Stimulated activated CD8-positive, alpha-beta memory T cell treated with anti-CD3 and anti-CD28 coated beads, Interleukin-12 subunit alpha, Interleukin-12 subunit beta, amount 100 ng/mL, for 24 hours (primary cell): ENCODE measurements at regions not wholly inside any gene's neighbourhood (a gene's known extent, or its start where the extent isn't known, plus 50 kb on each side); places are given as distances from the start of the nearest gene placed in this dataset.

ENCODE experiments used
- DNase-seq: peaks from one replicate; pipeline ENCODE4 v3.0.0-alpha.2; 2020; ENCODE audit errors: extremely low read depth

DNA sequence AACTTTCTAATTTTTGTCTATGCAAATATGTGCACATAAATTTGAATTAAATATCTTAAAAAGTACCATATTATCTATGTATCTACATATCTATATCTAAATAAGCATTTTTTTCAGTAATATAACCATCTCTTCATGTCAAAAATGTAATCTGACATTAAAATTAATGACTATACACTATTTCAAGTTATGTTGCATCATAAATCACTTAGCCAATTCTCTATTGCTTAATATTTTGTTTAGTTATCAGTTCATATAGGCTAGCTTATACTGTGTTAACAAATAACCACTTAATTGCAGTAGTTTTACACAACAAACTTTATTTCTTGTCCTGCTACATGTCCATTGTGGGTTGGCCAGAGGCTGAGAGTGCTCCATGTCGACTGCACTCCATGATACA, 360.8 kb downstream of the EPM2A start:
- no peak for DNase-seq

DNA sequence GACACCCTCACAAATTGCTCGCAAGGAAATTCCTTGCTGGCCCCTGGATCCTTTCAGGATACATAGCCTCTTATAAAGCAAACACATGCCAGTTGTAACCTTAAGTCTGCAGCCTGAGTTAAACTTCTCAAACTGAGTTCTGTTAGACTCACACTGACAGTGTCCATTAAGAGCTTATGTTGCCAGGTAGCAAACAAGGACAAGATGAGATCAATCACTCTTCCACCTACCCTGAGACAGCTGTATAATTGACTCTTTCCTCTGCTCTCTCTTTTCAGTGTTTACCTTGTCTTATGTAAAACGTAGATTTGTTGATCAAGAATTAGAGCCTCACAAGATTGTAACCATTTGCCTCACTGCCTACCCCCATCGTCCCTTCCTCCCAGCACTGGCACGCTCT, 359.8 kb downstream of the EPM2A start:
- DNase-seq: no peak

DNA sequence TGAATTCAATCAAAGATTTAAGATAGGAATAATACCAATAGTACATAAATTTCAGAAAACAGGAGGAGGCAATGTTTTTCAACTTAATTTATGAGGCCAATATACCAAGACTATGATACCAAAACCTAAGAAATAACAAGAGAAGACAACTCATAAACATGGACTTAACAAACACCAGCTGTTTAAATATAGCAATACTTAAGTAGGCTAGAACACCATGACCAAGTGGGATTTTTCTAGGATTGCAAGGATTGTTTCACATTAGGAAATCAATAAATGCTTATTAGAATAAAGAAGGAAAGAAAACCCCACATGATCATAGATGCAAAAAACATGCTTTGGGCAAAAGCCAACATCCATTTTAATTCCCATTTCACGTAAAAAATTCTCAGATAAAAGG, 355.1 kb downstream of the EPM2A start:
- no peak for DNase-seq

DNA sequence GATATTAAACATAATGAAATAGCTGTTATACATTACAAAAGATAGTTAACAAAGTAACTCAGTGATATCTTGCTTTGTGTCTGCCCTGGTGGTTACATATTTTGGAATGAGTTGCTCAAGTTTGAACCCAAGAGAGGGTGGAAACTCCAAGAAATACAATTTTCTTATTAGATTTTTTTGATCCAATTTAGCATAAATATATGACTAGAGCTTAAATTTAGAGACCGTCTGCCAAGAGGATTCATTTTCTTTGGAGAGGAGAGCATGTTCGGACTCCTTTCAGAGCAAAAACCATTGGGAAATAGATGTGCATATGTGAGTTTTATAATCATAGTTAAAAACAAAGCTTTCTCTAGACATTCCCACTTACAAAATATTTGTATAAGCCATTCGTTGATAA, 353.4 kb downstream of the EPM2A start:
- no peak for DNase-seq

GRCh38 chr6:145383428-145383827, 351.9 kb downstream of the EPM2A start:
- DNase-seq: no peak

GRCh38 chr6:145384503-145384902, 350.8 kb downstream of the EPM2A start:
- DNase-seq: no peak

- DNase-seq: no peak
These were observed 338.8 kb downstream of the EPM2A start for GRCh38 chr6:145396499-145396898.

- no peak for DNase-seq
These were observed 334.8 kb downstream of the EPM2A start for GRCh38 chr6:145400508-145400907.

DNA sequence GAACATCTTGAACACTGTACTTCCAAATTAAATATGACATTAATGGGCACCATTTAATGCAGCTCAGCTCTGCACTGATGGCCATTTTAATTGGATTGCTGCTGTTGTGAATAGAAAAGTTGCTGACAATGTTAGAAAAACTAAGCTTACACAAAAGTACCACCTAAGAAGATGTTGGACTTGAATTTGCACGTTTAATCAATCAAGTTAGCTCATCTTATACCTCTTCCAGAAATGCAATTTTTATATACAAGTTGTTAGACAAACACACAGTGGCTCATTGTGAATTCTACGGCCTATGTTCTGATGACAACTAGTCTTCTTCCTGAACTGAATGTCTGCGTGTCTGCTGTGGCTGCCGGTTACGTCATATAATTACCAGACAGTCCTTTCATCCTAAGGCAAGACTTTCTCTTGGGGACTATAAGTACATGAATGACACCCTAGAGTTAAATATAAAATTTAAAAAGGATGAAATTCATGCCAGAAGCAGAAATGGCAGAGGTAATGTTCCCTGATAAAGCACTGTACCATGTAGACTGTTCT, 330.2 kb downstream of the EPM2A start:
- no peak for DNase-seq

- DNase-seq: no peak
These were observed 328.5 kb downstream of the EPM2A start for GRCh38 chr6:145406783-145407182.

DNA sequence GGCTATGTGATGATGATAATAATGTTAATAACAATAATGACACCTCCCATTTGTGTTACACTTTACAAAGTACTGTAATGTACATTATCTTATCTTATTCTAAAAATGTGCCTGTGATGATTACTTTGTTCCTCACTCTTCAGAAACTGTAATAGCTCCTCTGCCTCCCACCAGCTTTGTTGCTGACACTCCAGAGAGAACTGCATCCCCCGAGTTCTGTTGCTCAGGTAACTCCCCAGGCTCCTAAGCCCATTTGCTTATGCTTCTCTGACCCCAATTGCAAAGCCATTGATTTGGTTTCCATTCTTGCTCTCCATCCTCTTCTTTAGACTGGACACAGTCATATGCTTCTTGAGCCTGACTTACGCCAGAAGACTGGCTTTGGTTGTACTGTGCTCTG, 319.7 kb downstream of the EPM2A start:
- DNase-seq: no peak

DNA sequence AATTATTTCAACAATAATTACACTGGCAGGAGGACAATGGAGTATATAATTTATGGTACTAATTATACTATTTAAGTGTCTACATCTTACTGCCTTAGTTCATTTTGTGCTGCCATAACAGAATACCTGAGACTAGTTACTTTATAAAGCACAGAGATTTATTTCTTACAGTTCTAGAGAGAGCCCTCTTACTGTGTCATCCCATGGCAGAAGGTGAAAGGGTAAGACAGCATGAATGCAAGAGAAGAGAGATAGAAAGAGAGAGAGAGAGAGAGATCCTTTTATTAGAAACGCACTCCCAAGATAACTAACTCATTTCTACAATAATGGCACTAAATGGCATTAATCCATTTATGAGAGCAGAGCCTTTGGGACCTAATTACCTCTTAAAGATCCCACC, 314.7 kb downstream of the EPM2A start:
- DNase-seq: no peak

DNA sequence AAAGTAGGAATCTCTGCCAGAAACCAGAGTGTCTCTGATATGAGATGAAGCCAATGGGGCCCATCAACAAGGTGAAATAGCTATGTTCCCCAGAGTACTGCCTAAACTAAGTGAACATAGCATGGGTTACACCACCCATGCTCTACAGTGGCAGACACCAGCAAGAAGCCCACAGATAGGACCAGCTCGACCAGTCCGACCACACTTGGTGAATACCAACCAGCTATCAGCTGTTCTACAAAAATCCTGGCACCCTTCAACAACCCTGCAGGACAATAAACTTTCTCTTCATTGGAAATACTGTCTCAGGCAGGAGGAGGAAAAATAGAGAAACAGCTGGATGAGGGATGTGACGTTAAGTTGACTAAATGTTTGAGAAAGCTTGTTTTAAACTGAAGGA, 311.4 kb downstream of the EPM2A start:
- DNase-seq: no peak

DNA sequence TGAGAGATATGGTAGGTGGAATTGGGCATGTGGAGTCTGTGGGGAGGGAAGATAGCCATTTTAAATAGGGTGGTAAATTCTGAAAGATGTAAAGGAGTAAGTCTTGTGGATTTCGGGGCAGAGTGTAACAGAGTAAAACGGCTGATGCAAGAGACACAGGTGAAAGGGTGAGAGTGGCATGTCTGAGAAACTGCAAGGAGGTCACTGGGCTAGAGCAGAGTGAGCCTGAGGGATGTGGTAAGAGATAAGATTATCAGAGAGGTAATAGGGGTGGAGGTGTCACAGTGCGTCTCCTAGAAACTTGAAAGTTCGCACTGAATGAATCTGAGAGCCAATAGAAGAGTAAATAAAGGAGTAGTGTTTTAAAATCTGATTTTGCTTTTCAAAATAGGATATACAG, 308.1 kb downstream of the EPM2A start:
- no peak for DNase-seq

DNA sequence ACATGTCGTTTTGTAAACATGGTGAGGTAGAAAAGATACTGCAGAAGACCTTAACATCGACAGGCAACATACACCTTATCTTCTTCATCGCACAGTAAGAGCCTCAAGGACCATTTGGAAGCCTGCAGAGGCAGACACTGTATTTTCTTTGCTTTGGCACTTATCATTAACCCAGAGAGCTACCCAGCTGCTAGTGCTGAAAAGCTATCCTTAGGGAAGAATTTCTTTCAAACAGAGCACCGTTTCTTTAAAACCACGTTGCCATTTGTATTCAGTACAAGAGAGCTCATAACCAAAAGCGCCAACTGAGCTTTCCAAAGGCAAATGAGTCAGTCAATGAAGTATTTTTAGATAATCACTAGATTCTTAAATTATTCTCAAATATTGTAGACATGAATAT, 306.6 kb downstream of the EPM2A start:
- no peak for DNase-seq

GRCh38 chr6:145442110-145442509, 293.2 kb downstream of the EPM2A start:
- DNase-seq: no peak

DNA sequence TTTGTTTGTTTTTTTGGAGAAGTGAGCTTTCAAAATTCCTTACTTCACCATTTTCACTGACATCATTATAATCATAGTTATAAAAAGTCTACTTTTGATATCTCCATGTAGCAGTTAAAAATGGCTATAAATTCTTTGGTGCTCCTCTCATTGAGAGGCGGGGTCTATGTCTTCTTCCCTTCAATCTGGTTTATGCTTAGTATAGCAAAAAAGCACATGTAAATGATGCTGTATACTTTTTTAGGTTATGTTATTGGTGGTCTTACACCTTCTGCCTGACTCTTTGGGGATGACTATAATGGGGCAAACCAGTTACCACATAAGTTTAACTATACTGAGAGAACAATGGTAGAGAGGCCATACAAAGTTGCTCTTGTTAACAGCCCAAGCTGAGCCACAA, 289.6 kb downstream of the EPM2A start:
- DNase-seq: no peak

GRCh38 chr6:145451029-145451428, 284.3 kb downstream of the EPM2A start:
- no peak for DNase-seq

- no peak for DNase-seq
These were observed 281.9 kb downstream of the EPM2A start for GRCh38 chr6:145453376-145453775.

DNA sequence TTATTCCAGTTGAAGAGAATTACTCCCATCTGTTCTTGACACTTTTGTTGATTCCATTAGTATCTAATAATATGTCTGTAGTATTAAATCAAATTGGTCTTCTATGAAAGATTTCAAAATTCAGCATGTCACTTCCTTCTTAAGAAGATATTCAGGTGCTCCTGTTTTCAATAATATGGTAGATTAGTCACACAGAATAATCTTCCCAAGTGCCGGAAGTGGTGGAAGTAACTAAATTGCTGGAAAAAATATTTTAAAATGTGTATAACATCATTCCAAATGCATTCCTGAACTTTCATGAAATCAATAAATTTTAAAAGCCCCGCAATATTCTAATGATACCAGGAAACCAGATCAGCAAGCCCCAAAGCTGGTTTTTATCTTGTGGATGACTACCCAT, 281.3 kb downstream of the EPM2A start:
- DNase-seq: no peak

DNA sequence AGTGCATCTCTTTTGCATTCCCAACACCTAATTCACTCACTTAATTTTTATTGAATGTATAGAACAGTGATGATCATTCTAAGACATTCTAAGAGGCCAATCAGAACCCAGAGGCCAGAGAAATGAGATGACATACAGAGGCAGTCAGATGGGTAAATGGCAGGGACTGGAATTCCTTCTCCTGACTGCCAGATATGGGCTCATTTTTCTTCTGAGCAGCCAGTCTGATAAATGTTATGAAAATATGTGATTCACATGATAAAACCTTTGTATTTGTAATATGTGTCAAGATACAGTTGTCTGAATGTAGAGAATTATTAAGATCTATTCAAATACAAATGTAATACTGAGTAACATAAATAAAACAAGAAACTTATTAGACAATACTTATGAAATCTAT, 277.8 kb downstream of the EPM2A start:
- DNase-seq: no peak

GRCh38 chr6:145468534-145468933, 266.8 kb downstream of the EPM2A start:
- DNase-seq: no peak

DNA sequence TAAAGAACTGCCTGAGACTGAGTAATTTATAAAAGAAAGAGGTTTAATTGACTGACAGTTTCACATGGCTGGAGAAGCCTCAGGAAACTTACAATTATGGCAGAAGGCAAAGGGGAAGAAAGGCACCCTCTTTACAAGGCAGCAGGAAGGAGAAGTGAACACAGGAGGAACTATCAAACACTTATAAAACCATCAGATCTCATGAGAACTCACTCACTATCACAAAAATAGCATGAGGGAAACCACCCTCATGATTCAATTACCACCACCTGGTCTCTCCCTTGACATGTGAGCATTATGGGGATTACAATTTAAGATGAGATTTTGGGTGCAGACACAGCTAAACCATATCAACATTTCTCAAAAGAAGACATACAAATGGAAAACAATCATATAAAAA, 266.3 kb downstream of the EPM2A start:
- no peak for DNase-seq

- DNase-seq: no peak
These were observed 259.4 kb downstream of the EPM2A start for GRCh38 chr6:145475794-145476396.
